Loucy (cell line): ENCODE measurements at regions not wholly inside any gene's neighbourhood (a gene's known extent, or its start where the extent isn't known, plus 50 kb on each side); places are given as distances from the start of the nearest gene placed in this dataset.

Experiments used
- H2AFZ ChIP-seq: fragments of 200-600 bp; sonication (generic); 2 replicates; pipeline ENCODE4 v1.6.0; 2016; ENCODE audit warnings: antibody characterized with exemption, mild to moderate bottlenecking, low read length, moderate library complexity
- H3F3A ChIP-seq: fragments of 200-600 bp; 2 replicates; pipeline ENCODE4 v1.6.0; 2016; ENCODE audit warnings: antibody characterized with exemption, low read depth, mild to moderate bottlenecking
- H3K27me3 ChIP-seq: fragments of 200-600 bp; sonication (generic); 2 replicates; pipeline ENCODE4 v1.6.1; 2014; ENCODE audit warnings: low read length, mild to moderate bottlenecking; ENCODE audit not compliant: insufficient read depth, poor library complexity, severe bottlenecking
- H3K36me3 ChIP-seq: fragments of 200-600 bp; sonication (generic); 2 replicates; pipeline ENCODE4 v1.6.1; 2016; ENCODE audit warnings: low read length; ENCODE audit not compliant: insufficient read depth
- H3K4me1 ChIP-seq: fragments of 200-600 bp; sonication (generic); 2 replicates; pipeline ENCODE4 v1.5.1; 2014; ENCODE audit warnings: low read length, mild to moderate bottlenecking; ENCODE audit not compliant: insufficient read depth, poor library complexity, severe bottlenecking
- H3K4me2 ChIP-seq: fragments of 200-600 bp; sonication (generic); 2 replicates; pipeline ENCODE4 v1.6.0; 2014; ENCODE audit warnings: antibody characterized with exemption, low read length, low read depth, mild to moderate bottlenecking; ENCODE audit not compliant: poor library complexity, severe bottlenecking
- H3K4me3 ChIP-seq: fragments of 200-600 bp; sonication (generic); 2 replicates; pipeline ENCODE4 v1.5.1; 2014; ENCODE audit warnings: low read length, mild to moderate bottlenecking, mixed read lengths; ENCODE audit not compliant: poor library complexity, severe bottlenecking
- H3K79me2 ChIP-seq: fragments of 200-600 bp; sonication (generic); 2 replicates; pipeline ENCODE4 v1.6.1; 2014; ENCODE audit warnings: low read length; ENCODE audit not compliant: insufficient read depth
- H3K9ac ChIP-seq: fragments of 200-600 bp; sonication (generic); 2 replicates; pipeline ENCODE4 v1.6.0; 2014; ENCODE audit warnings: mild to moderate bottlenecking, low read depth, low read length, moderate library complexity; ENCODE audit not compliant: poor library complexity, severe bottlenecking
- H3K9me2 ChIP-seq: fragments of 200-600 bp; sonication (generic); replicated peaks from 2 replicates; pipeline ENCODE4 v1.6.1; 2016; ENCODE audit warnings: low read depth, low read length, mixed read lengths
- H3K9me3 ChIP-seq: fragments of 200-600 bp; sonication (generic); 2 replicates; pipeline ENCODE4 v1.6.1; 2014; ENCODE audit warnings: mild to moderate bottlenecking, antibody characterized with exemption, low read length, low read depth; ENCODE audit not compliant: insufficient read depth
- H4K20me1 ChIP-seq: fragments of 200-600 bp; sonication (generic); 2 replicates; pipeline ENCODE4 v1.6.0; 2014; ENCODE audit warnings: antibody characterized with exemption, low read length, mild to moderate bottlenecking; ENCODE audit not compliant: insufficient read depth, poor library complexity, severe bottlenecking
- CTCF ChIP-seq: fragments of 200-600 bp; sonication (generic); conservative IDR thresholded peaks from 2 replicates; pipeline ENCODE4 v1.5.1; 2014; ENCODE audit warnings: mild to moderate bottlenecking, antibody characterized with exemption, low read length
- EZH2phosphoT487 ChIP-seq: fragments of 200-600 bp; IDR thresholded peaks from 2 replicates; pipeline ENCODE4 v1.6.1; 2018; ENCODE audit warnings: antibody characterized with exemption, mild to moderate bottlenecking, moderate library complexity, borderline replicate concordance

DNA sequence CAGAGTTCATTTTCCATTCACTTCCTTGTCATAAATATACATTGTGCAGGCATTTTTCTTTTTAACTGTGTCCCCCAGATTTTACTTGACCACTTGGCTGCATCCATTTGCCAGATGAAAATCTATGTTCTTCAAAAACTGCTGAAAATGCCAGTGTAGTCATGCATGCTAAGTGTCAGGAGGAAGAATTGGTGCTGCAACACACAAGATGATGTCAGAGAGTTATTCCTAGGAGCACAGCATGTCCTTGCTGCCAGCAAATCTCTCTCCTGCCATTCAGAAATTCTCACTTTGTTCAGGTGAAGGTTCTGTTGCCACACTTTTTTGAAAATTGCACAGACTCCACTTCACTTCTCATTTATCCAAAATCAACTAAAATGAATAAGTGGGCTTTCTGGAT is 106.4 kb upstream of the MAGI3 start:
- Histone ChIP-seq H3K4me2 (no peak overlapping the region), H2AFZ (no peak overlapping the region), H3K4me3 (no peak overlapping the region), H3K4me1 (no peaks in the 10 kb centered on the region), H3F3A (no peaks in the 10 kb centered on the region), H3K27me3 (no peaks in the 10 kb centered on the region), H3K79me2 (no peaks in the 10 kb centered on the region), H4K20me1 (no peaks in the 10 kb centered on the region), H3K9me3 (no peaks in the 10 kb centered on the region), H3K9me2 (no peaks in the 10 kb centered on the region), H3K36me3 (no peaks in the 10 kb centered on the region), H3K9ac (no peak overlapping the region)
- no peak for TF ChIP-seq EZH2phosphoT487
- TF ChIP-seq CTCF, result no peak

DNA sequence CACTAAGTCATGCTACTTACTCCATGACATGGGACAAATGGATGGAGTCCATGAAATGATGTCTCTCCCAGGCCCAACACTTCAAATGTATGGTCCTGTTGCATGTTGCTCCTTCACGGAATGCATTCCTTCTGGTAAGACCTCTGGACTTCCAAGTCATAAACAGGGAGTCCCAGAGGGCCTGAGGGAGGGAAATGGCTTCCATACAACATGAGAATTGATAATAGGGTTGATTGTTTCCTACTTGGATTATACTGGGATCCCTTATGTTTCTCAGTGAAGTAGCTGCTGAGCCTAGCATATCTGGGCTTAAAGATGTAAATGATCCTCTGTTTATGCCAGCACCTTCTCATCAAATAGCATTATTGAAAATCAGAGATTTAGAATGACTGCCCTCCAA is 104.2 kb upstream of the MAGI3 start:
- Histone ChIP-seq H2AFZ (no peak overlapping the region), H3F3A (no peaks in the 10 kb centered on the region), H3K9ac (no peak overlapping the region), H3K4me3 (no peak overlapping the region), H3K4me1 (no peaks in the 10 kb centered on the region), H4K20me1 (no peaks in the 10 kb centered on the region), H3K36me3 (no peaks in the 10 kb centered on the region), H3K9me3 (no peaks in the 10 kb centered on the region), H3K9me2 (no peaks in the 10 kb centered on the region), H3K4me2 (no peak overlapping the region), H3K27me3 (no peaks in the 10 kb centered on the region), H3K79me2 (no peaks in the 10 kb centered on the region)
- no peak for TF ChIP-seq EZH2phosphoT487
- no peak for TF ChIP-seq CTCF

DNA sequence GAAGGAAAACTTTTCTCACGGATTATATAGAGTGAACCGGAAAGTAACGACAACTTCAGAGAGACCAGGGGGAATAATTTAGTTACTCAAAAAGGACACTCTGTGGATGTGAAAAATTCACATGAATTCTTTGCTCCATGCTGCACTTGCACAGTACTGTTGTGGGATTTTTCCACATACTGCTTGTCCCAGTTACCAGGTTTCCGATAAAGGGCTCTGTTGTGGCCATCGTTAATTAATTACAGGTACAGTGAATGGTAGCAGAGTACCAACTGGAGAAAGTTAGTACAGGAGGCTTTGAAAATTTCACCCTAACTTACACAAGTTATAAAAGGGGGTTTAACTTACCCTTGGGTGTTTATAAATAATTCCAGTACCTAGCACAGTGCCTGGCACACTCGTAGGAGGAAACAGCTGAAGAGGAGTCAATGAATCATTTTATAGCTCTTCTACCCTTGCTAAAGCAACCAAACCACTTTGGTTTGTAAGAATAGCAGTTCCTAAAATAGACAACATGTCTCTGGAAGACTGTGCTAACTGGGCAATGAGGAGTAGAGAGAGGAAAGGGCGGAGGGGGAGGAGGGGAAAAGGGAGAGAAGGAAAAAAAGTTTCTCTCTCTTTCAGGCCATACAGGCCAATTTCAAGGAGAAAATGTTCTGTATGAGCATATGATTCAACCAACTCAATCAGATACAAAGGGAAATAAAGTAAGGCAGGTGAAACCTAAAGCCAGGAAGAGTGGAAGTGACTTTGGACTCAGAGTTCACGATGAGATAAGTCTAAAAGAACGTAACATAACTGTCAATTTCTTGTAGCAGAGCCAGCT is 98.3 kb upstream of the MAGI3 start:
- H4K20me1 ChIP-seq, result no peaks in the 10 kb centered on the region
- H3K9me3 ChIP-seq, result no peaks in the 10 kb centered on the region
- no peaks in the 10 kb centered on the region for H3K27me3 ChIP-seq
- H3K79me2 ChIP-seq, result no peaks in the 10 kb centered on the region
- H3K4me3 ChIP-seq, result no peak overlapping the region
- no peaks in the 10 kb centered on the region for H3F3A ChIP-seq
- H3K4me1 ChIP-seq, result no peaks in the 10 kb centered on the region
- TF ChIP-seq EZH2phosphoT487 (no peak), CTCF (no peak)
- H3K9ac ChIP-seq, result no peak overlapping the region
- no peak overlapping the region for H3K4me2 ChIP-seq
- H2AFZ ChIP-seq, result no peak overlapping the region
- no peaks in the 10 kb centered on the region for H3K36me3 ChIP-seq
- no peaks in the 10 kb centered on the region for H3K9me2 ChIP-seq
